Thymus (tissue), 11 donors: ENCODE measurements at regions not wholly inside any gene's neighbourhood (a gene's known extent, or its start where the extent isn't known, plus 50 kb on each side); places are given as distances from the start of the nearest gene placed in this dataset.
A peak's percentile ranks its signal among the peaks of the same experiment; 100 is the strongest.

ENCODE experiments used
- DNase-seq, 9 donors: peaks; one replicate each; pipeline ENCODE4 v3.0.0-alpha.2; 2013; ENCODE audit warnings: low spot score in 9 of 9, low read depth in 6 of 9, missing footprints in 1 of 9
- H3K27ac ChIP-seq, 2 donors: one replicate each; pipeline ENCODE4 v1.5.1; 2013; ENCODE audit warnings: control low read depth in 1 of 2, low read depth in 1 of 2, low read length in 1 of 2, mild to moderate bottlenecking in 1 of 2, moderate library complexity in 1 of 2
- H3K27me3 ChIP-seq, 2 donors: one replicate each; pipeline ENCODE4 v1.5.1; 2013; ENCODE audit warnings: low read length in 1 of 2; ENCODE audit not compliant: control insufficient read depth in 2 of 2, insufficient read depth in 1 of 2
- H3K36me3 ChIP-seq, 2 donors: one replicate each; pipeline ENCODE4 v1.5.1; 2013; ENCODE audit warnings: low read length in 1 of 2, mild to moderate bottlenecking in 1 of 2, moderate library complexity in 1 of 2; ENCODE audit not compliant: control insufficient read depth in 2 of 2, insufficient read depth in 2 of 2
- H3K4me1 ChIP-seq, 2 donors: one replicate each; pipeline ENCODE4 v1.5.1; 2013; ENCODE audit warnings: low read length in 2 of 2; ENCODE audit not compliant: control insufficient read depth in 2 of 2, insufficient read depth in 2 of 2
- H3K4me3 ChIP-seq, 2 donors: one replicate each; pipeline ENCODE4 v1.5.1; 2013; ENCODE audit warnings: low read length in 2 of 2, control low read depth in 1 of 2, mild to moderate bottlenecking in 1 of 2
- H3K9me3 ChIP-seq, 2 donors: one replicate each; pipeline ENCODE4 v1.5.1; 2013; ENCODE audit warnings: low read length in 1 of 2, mild to moderate bottlenecking in 1 of 2; ENCODE audit not compliant: control insufficient read depth in 2 of 2, insufficient read depth in 1 of 2
- WGBS: extraction: QIAGEN DNeasy Blood & Tissue Kit; methylation state at CpG from one replicate; pipeline ENCODE4 v1.1.7; 2013; 5-methylcytosine and 5-hydroxymethylcytosine counted together
- donor health status: healthy.

DNA sequence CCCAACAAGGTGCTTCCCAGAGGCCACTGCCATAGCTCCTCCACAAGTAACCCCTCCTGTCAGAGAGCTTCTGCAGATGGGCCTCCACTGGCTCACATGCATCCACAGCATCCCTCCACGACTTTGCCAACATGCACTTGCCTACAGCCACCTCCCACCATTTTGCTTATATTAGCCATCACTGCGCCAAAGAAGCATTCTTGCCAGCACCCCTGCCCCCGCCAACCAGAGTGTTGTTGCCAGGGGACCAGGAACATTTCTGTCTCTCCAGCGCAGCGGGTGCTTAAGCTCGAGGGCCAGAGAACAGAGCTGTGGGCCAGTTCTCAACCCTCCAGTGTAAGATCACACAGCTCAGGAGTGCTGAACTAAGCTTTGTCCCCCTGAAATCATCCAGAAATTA, 517.6 kb downstream of the PABPC4L start:
- no peaks in the 10 kb centered on the region for H3K4me1 ChIP-seq
- no peak overlapping the region for H3K27ac ChIP-seq
- WGBS, result 85% methylated on average over 6 of the region's 6 CpGs
- no peak for DNase-seq
- H3K9me3 ChIP-seq, result peaks cover 0 to 2% of the 10 kb centered on the region in 2 donors
- no peak overlapping the region for H3K4me3 ChIP-seq
- no peaks in the 10 kb centered on the region for H3K36me3 ChIP-seq
- no peaks in the 10 kb centered on the region for H3K27me3 ChIP-seq

DNA sequence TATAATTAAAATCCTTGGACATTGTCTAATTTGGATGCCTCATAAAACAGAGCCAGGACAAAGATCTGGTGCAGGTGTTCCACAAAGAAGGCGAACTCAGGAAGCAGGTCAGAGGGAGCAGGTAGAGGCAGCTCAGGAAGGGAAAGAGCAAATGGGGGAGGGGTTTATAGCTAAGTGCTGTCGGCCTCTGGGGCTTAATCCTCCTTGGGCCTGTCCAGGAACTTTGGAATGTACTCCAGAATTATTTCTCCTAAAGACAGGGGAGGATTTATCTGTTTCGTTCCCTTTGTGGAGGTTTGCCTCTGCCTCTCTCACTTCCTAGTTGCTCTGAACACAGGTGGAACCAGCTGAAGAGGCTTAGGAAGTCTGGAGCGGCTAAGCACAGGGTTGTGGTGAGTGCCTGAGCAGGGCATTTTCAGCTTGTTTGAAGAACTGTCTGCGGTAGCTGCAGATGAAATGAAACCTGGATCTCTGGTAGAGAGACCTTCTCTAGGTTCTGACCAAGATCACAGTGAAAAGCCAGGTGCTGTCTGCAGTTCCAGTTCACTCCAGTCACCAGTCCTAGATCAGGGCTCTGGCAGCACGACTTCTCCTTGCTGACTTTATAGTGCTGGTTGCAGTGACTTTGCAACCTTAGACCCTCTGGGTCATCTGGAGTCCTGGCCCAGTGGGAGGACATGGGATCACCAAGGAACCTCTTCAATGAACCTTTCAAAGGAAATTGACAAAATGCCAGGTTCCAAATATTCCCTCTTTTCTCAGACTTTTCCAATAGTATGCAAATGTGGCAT, 519.2 kb downstream of the PCDH10 start:
- no peaks in the 10 kb centered on the region for H3K9me3 ChIP-seq
- no peak overlapping the region for H3K4me3 ChIP-seq
- H3K27me3 ChIP-seq, result no peaks in the 10 kb centered on the region
- peak in 4 of 9 donors; percentile 4 to 53 (median 13) for DNase-seq
- no peaks in the 10 kb centered on the region for H3K36me3 ChIP-seq
- H3K27ac ChIP-seq, result no peak overlapping the region
- WGBS, result 46% methylated on average over 6 of the region's 6 CpGs
- peaks cover 0 to 3% of the 10 kb centered on the region in 2 donors for H3K4me1 ChIP-seq

GRCh38 chr4:133647206-133647605, 498.1 kb downstream of the PCDH10 start:
- H3K27me3 ChIP-seq, result no peaks in the 10 kb centered on the region
- H3K27ac ChIP-seq, result no peak overlapping the region
- 46% methylated on average over 2 of the region's 2 CpGs for WGBS
- H3K4me1 ChIP-seq, result no peaks in the 10 kb centered on the region
- no peak for DNase-seq
- no peaks in the 10 kb centered on the region for H3K36me3 ChIP-seq
- no peaks in the 10 kb centered on the region for H3K9me3 ChIP-seq
- no peak overlapping the region for H3K4me3 ChIP-seq

- no peaks in the 10 kb centered on the region for H3K36me3 ChIP-seq
- H3K4me1 ChIP-seq, result no peaks in the 10 kb centered on the region
- H3K9me3 ChIP-seq, result no peaks in the 10 kb centered on the region
- DNase-seq, result no peak
- H3K4me3 ChIP-seq, result no peak overlapping the region
- H3K27ac ChIP-seq, result no peak overlapping the region
- WGBS, result 70% methylated on average over 2 of the region's 2 CpGs
- no peaks in the 10 kb centered on the region for H3K27me3 ChIP-seq
Observed at GRCh38 chr4:133641191-133641590, 492.1 kb downstream of the PCDH10 start.

DNA sequence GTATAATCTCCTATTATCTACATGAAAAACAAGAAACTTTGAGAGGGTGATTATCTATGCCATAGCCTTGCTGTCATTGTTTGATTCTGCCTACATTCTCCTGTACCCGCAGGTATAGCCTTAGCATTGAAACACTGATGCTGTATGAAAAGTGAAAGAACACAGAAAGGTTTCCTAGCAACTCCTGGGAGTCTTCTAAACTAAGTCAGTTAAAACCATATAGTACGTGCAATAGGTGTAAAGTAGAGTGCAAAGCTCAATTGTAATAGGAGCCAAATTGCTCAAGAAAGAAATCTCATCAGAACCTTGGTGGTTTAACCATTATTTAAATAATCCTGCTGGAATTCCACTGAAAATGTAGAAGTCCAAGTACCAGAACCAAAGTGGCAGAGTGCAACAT, 489.7 kb downstream of the PCDH10 start:
- no peak for DNase-seq
- no peaks in the 10 kb centered on the region for H3K9me3 ChIP-seq
- no peak overlapping the region for H3K4me3 ChIP-seq
- H3K27me3 ChIP-seq, result no peaks in the 10 kb centered on the region
- H3K27ac ChIP-seq, result no peak overlapping the region
- WGBS, result 85% methylated on average over 2 of the region's 2 CpGs
- no peaks in the 10 kb centered on the region for H3K36me3 ChIP-seq
- H3K4me1 ChIP-seq, result no peaks in the 10 kb centered on the region

GRCh38 chr4:133637161-133637560, 488.1 kb downstream of the PCDH10 start:
- H3K27me3 ChIP-seq, result no peaks in the 10 kb centered on the region
- WGBS, result 96% methylated on average over 2 of the region's 2 CpGs
- H3K27ac ChIP-seq, result no peak overlapping the region
- H3K4me1 ChIP-seq, result no peaks in the 10 kb centered on the region
- H3K4me3 ChIP-seq, result no peak overlapping the region
- no peaks in the 10 kb centered on the region for H3K9me3 ChIP-seq
- DNase-seq, result no peak
- H3K36me3 ChIP-seq, result no peaks in the 10 kb centered on the region

DNA sequence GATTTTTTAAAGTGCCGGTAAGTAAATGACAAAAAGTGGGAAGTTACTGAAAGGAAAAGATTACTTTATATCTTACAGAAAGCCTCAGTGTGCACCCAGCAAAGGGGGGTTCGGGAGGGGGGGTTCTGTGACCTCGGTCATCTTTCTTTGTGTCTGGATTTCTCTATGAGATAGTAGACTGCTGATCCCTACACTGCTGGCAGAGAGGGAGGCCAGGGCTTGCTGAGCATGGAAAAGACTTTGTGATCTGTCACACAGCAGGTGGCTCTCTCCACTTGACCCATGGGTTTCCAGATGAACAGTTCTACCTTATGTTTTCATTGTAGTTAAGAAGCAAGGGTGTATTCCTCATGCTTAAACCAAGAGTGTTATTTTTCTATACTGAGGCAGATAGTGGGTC, 475.6 kb downstream of the PCDH10 start:
- no peaks in the 10 kb centered on the region for H3K36me3 ChIP-seq
- H3K27ac ChIP-seq, result no peak overlapping the region
- WGBS, result 4% methylated on average over 3 of the region's 3 CpGs
- H3K9me3 ChIP-seq, result no peaks in the 10 kb centered on the region
- no peaks in the 10 kb centered on the region for H3K27me3 ChIP-seq
- no peak for DNase-seq
- no peaks in the 10 kb centered on the region for H3K4me1 ChIP-seq
- no peak overlapping the region for H3K4me3 ChIP-seq

- 90% methylated on average over 2 of the region's 2 CpGs for WGBS
Observed at GRCh38 chr4:133623847-133624246, 474.8 kb downstream of the PCDH10 start.

DNA sequence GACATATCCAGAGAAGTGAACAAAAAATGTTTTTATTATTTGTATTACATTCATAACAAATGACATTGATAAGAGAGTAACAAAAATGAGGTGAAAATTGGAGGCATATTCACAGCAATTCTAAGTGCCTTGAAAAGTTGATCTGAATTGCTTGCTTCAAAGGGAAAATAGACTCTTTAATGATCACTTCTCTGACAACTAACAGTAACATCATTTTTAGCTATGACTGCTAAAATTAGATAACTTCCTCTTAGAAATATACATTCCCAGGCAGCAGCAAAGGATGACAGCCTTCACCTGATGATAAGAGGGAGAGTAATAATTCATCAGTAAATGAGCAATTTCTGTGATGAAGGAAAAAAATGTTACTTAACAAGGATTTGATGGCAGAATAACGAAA, 472.5 kb downstream of the PCDH10 start:
- Histone ChIP-seq H3K27me3 (no peaks in the 10 kb centered on the region), H3K36me3 (no peaks in the 10 kb centered on the region), H3K9me3 (no peaks in the 10 kb centered on the region), H3K4me1 (no peaks in the 10 kb centered on the region), H3K4me3 (no peak overlapping the region), H3K27ac (no peak overlapping the region)
- 73% methylated on average over 1 of the region's 1 CpG for WGBS
- DNase-seq, result no peak

More at GRCh38 chr4:133623847-133624246, 474.8 kb downstream of the PCDH10 start:
- DNase-seq, result no peak
- H3K4me1 ChIP-seq, result no peaks in the 10 kb centered on the region
- no peaks in the 10 kb centered on the region for H3K36me3 ChIP-seq
- no peak overlapping the region for H3K27ac ChIP-seq
- no peaks in the 10 kb centered on the region for H3K27me3 ChIP-seq
- H3K9me3 ChIP-seq, result no peaks in the 10 kb centered on the region
- no peak overlapping the region for H3K4me3 ChIP-seq
